DMS114 treated with DMSO at 0.1 percent for 48 hours (cell line): ENCODE measurements at regions not wholly inside any gene's neighbourhood (a gene's known extent, or its start where the extent isn't known, plus 50 kb on each side); places are given as distances from the start of the nearest gene placed in this dataset.
"Not testable (repeated sequence)": the region's sequence is repeated elsewhere in the genome, so short reads cannot be mapped to it uniquely, and the experiment has no call there.

ENCODE experiments used
- DNase-seq: peaks from one replicate; lab custom pipeline; 2025; ENCODE audit not compliant: unreplicated experiment; lab: John Stamatoyannopoulos, UW

- DNase-seq = no peak
Measured at GRCh38 chr11:41675205-41675604, 215.8 kb upstream of the LRRC4C start.

GRCh38 chr11:41713030-41713429 is 253.6 kb upstream of the LRRC4C start:
- DNase-seq = no peak

- DNase-seq = no peak
Measured at GRCh38 chr11:41714101-41714500, 254.6 kb upstream of the LRRC4C start.

- DNase-seq = no peak
Measured at GRCh38 chr11:41716862-41717261, 257.4 kb upstream of the LRRC4C start.

GRCh38 chr11:41720761-41721160 is 261.3 kb upstream of the LRRC4C start:
- DNase-seq = no peak

GRCh38 chr11:41728161-41728560 is 268.7 kb upstream of the LRRC4C start:
- not testable (repeated sequence) for DNase-seq

GRCh38 chr11:41775296-41775695 is 315.8 kb upstream of the LRRC4C start:
- no peak for DNase-seq

GRCh38 chr11:41779401-41779960 is 320.0 kb upstream of the LRRC4C start:
- no peak for DNase-seq

- DNase-seq = no peak
Measured at GRCh38 chr11:41781441-41781840, 322.0 kb upstream of the LRRC4C start.

GRCh38 chr11:41784513-41785335 is 325.3 kb upstream of the LRRC4C start:
- no peak for DNase-seq

- no peak for DNase-seq
Measured at GRCh38 chr11:41786087-41786486, 326.6 kb upstream of the LRRC4C start.

GRCh38 chr11:41788177-41788576 is 328.7 kb upstream of the LRRC4C start:
- DNase-seq = no peak

GRCh38 chr11:41789376-41789775 is 329.9 kb upstream of the LRRC4C start:
- no peak for DNase-seq

- DNase-seq = no peak
Measured at GRCh38 chr11:41795004-41795403, 335.6 kb upstream of the LRRC4C start.

GRCh38 chr11:41799754-41800153 is 340.3 kb upstream of the LRRC4C start:
- no peak for DNase-seq

GRCh38 chr11:41803895-41804294 is 344.4 kb upstream of the LRRC4C start:
- DNase-seq = no peak

GRCh38 chr11:41816396-41816795 is 356.9 kb upstream of the LRRC4C start:
- DNase-seq = no peak

GRCh38 chr11:41824287-41824686 is 364.8 kb upstream of the LRRC4C start:
- not testable (repeated sequence) for DNase-seq

GRCh38 chr11:41826085-41826484 is 366.6 kb upstream of the LRRC4C start:
- DNase-seq = no peak

GRCh38 chr11:41836431-41836830 is 377.0 kb upstream of the LRRC4C start:
- DNase-seq = no peak

- no peak for DNase-seq
Measured at GRCh38 chr11:41842673-41843072, 383.2 kb upstream of the LRRC4C start.

- DNase-seq = no peak
Measured at GRCh38 chr11:41845066-41845465, 385.6 kb upstream of the LRRC4C start.

GRCh38 chr11:41848349-41848748 is 388.9 kb upstream of the LRRC4C start:
- DNase-seq = no peak
